ENCODE measurements at regions not wholly inside any gene's neighbourhood (a gene's known extent, or its start where the extent isn't known, plus 50 kb on each side); places are given as distances from the start of the nearest gene placed in this dataset.

DNA sequence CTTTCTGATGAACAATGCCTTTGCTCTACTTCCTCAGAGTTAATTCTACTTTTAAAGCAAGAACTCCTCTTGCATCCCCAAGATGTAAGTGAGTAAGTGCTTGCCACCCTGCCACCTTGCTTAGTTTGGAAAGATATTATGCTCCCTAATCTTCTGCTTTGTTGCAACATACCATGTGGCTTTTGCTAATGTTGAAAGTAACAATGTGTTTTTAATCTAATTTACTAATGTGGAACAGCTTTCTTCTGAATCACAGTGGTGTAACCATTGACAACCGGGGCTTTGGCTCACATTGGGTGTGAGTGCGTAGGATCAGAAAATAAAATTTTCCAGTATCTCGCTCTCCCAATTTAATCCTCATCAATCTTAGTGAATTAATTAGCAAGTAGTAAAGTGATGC, 254.1 kb upstream of the PTER start:
- TF ChIP-seq FOXP2 (optimal IDR thresholded peaks at IDR 0.05; ENCODE audit: borderline replicate concordance, extremely low read depth, extremely low read length, insufficient read depth): no peak
- no peak for TF ChIP-seq POLR2AphosphoS5 (IDR thresholded peaks at IDR 0.05; ENCODE audit: low read depth, low read length)
- TF ChIP-seq TAF1 (IDR thresholded peaks at IDR 0.05; ENCODE audit: borderline replicate concordance, insufficient read depth, low read length): no peak

DNA sequence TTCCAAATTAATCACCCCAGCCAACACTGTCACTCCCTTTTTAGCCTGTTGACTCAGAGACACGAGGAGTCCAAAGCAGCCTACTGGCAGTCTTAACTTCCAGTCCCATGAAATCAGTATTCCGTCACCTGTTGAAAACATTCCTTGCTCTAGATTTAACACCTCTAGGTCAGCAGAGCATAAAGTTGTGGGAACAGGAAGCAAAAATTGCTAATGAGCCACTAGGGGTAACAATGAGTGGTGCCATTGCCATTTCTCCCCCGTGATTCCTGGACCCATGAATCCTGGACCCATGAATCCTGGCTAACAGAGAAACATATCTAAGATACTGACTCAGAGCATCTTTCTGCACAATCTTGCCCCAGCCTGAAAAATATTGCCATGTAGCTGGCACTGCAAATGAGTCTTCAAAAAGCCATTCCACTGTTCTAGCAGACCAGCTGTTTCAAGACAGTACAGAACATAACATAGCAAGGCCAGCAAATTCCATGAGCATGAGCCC, 252.7 kb upstream of the PTER start:
- TF ChIP-seq FOXP2 (optimal IDR thresholded peaks at IDR 0.05; ENCODE audit: borderline replicate concordance, extremely low read depth, extremely low read length, insufficient read depth) (no peak), POLR2AphosphoS5 (IDR thresholded peaks at IDR 0.05; ENCODE audit: low read depth, low read length) (no peak), SIN3A (IDR thresholded peaks at IDR 0.05; ENCODE audit: borderline replicate concordance, insufficient read depth, low read length) (no peak), TAF1 (IDR thresholded peaks at IDR 0.05; ENCODE audit: borderline replicate concordance, insufficient read depth, low read length) (no peak)
- TF ChIP-seq, protein P1, sequence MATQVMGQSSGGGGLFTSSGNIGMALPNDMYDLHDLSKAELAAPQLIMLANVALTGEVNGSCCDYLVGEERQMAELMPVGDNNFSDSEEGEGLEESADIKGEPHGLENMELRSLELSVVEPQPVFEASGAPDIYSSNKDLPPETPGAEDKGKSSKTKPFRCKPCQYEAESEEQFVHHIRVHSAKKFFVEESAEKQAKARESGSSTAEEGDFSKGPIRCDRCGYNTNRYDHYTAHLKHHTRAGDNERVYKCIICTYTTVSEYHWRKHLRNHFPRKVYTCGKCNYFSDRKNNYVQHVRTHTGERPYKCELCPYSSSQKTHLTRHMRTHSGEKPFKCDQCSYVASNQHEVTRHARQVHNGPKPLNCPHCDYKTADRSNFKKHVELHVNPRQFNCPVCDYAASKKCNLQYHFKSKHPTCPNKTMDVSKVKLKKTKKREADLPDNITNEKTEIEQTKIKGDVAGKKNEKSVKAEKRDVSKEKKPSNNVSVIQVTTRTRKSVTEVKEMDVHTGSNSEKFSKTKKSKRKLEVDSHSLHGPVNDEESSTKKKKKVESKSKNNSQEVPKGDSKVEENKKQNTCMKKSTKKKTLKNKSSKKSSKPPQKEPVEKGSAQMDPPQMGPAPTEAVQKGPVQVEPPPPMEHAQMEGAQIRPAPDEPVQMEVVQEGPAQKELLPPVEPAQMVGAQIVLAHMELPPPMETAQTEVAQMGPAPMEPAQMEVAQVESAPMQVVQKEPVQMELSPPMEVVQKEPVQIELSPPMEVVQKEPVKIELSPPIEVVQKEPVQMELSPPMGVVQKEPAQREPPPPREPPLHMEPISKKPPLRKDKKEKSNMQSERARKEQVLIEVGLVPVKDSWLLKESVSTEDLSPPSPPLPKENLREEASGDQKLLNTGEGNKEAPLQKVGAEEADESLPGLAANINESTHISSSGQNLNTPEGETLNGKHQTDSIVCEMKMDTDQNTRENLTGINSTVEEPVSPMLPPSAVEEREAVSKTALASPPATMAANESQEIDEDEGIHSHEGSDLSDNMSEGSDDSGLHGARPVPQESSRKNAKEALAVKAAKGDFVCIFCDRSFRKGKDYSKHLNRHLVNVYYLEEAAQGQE (IDR thresholded peaks at IDR 0.05; ENCODE audit: insufficient read depth in 1 of 2, low read depth in 2 of 2, low read length in 2 of 2): no peak

DNA sequence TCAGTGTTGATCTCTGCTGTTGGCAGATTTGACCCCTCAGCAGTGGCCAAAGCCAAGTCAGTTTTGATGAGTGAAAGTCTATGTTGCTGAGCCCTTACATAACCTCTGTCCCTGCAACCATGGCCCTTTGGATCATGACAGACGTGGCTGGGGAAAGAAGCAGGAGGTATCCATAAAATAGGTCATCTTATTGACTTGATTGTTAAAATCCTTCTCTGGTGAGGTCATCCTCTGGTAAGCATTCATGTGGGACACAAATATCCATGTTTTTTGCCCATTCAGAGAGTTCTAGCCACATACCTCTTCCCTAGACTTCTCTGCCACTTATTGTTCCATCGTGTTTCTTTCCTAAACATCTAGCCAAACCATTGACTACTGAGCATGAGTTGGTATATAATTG, 251.9 kb upstream of the PTER start:
- no peak for TF ChIP-seq TAF1 (IDR thresholded peaks at IDR 0.05; ENCODE audit: borderline replicate concordance, insufficient read depth, low read length)
- TF ChIP-seq POLR2AphosphoS5 (IDR thresholded peaks at IDR 0.05; ENCODE audit: low read depth, low read length): no peak
- no peak for TF ChIP-seq SIN3A (IDR thresholded peaks at IDR 0.05; ENCODE audit: borderline replicate concordance, insufficient read depth, low read length)
- no peak for TF ChIP-seq FOXP2 (optimal IDR thresholded peaks at IDR 0.05; ENCODE audit: borderline replicate concordance, extremely low read depth, extremely low read length, insufficient read depth)
- TF ChIP-seq, protein P1 (IDR thresholded peaks at IDR 0.05; ENCODE audit: insufficient read depth in 1 of 2, low read depth in 2 of 2, low read length in 2 of 2): no peak

DNA sequence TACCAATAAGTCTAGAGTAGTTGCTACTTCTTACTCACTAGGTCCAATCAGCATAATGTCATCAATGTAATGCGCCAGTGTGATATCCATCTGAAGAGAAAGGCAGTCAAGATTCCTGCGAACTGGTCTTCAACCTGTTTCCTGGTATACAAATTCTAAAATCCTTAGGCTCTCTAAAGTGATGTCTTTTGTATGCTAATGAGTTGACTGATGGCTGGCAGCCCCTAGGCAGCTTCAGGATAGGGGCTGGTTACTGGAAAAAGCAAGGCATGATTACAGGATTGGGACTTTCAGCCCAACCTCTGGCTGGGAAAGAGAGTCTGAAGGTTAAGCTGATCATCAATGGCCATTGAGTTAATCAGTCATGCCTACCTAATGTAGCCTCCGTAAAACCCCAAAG, 250.2 kb upstream of the PTER start:
- no peak for TF ChIP-seq POLR2AphosphoS5 (IDR thresholded peaks at IDR 0.05; ENCODE audit: low read depth, low read length)
- no peak for TF ChIP-seq SIN3A (IDR thresholded peaks at IDR 0.05; ENCODE audit: borderline replicate concordance, insufficient read depth, low read length)
- TF ChIP-seq, protein P1 (IDR thresholded peaks at IDR 0.05; ENCODE audit: insufficient read depth in 1 of 2, low read depth in 2 of 2, low read length in 2 of 2): no peak
- TF ChIP-seq TAF1 (IDR thresholded peaks at IDR 0.05; ENCODE audit: borderline replicate concordance, insufficient read depth, low read length): no peak
- TF ChIP-seq FOXP2 (optimal IDR thresholded peaks at IDR 0.05; ENCODE audit: borderline replicate concordance, extremely low read depth, extremely low read length, insufficient read depth): no peak

DNA sequence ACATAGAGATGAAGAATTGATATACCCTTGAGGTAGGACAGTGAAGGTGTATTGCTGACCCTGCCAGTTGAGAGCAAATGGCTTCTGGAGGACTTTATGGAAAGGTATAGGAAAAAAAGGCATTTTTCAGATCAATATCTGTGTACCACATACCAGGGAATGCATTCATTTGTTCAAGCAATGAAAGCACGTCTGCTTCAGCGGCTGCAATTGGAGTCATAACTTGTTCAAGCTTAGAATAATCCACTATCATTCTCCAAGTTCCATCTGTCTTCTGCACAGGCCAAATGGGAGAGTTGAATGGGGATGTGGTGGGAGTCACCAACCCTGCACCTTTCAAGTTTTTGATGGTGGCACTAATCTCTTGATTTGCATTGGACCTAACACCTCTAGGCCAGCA, 249.6 kb upstream of the PTER start:
- TF ChIP-seq FOXP2 (optimal IDR thresholded peaks at IDR 0.05; ENCODE audit: borderline replicate concordance, extremely low read depth, extremely low read length, insufficient read depth): no peak
- TF ChIP-seq POLR2AphosphoS5 (IDR thresholded peaks at IDR 0.05; ENCODE audit: low read depth, low read length): no peak
- TF ChIP-seq TAF1 (IDR thresholded peaks at IDR 0.05; ENCODE audit: borderline replicate concordance, insufficient read depth, low read length): no peak
- TF ChIP-seq, protein P1 (IDR thresholded peaks at IDR 0.05; ENCODE audit: insufficient read depth in 1 of 2, low read depth in 2 of 2, low read length in 2 of 2): no peak
- no peak for TF ChIP-seq SIN3A (IDR thresholded peaks at IDR 0.05; ENCODE audit: borderline replicate concordance, insufficient read depth, low read length)

Data from PFSK-1 (cell line).